ENCODE measurements at regions not wholly inside any gene's neighbourhood (a gene's known extent, or its start where the extent isn't known, plus 50 kb on each side); places are given as distances from the start of the nearest gene placed in this dataset.
"Not testable (repeated sequence)": the region's sequence is repeated elsewhere in the genome, so short reads cannot be mapped to it uniquely, and the experiment has no call there.

DNA sequence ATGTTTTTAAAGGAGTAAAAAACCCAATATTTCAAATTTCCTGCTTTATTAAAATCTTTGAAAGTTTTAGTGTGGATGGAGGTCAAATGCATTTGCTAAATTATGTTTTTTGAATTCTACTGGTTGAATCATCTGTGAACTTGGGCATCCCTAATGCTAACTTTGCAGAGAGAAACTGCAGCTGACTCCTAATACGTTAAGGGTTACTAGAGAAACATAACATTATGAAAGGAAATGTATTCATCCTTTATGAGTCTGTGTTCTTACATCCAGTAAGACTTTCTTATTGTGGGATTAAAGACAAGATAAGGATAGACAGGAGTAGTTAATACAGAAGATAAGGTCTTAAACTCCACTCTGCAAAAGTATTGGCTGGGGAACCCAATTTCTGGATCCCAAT, 140.6 kb downstream of the FAM124B start:
- DNase-seq (ENCODE audit: low spot score): no peak

GRCh38 chr2:224260372-224261020, 141.4 kb downstream of the FAM124B start:
- no peak for DNase-seq (ENCODE audit: low spot score)

- DNase-seq (ENCODE audit: low spot score): no peak
Observed at GRCh38 chr2:224259831-224260230, 142.1 kb downstream of the FAM124B start.

DNA sequence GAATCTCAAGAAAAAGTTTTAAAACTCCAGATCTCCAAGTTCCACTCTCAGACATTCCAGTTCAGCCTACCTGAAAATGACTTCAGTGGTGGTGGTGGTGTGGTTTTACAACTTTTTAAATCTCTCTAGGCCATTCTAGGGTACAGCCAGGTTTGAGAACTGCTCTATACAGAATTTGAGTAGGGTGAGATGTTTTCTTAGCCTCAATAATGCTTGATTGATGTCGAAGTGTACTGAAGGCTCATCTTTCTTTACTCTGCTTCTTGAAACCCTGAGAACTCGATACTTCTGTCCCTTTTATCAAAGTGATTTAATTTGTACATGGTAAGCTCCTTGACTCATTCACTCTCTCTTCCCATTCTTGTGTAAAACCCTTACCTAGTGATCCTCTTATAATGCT, 143.8 kb downstream of the FAM124B start:
- DNase-seq (ENCODE audit: low spot score): no peak

DNA sequence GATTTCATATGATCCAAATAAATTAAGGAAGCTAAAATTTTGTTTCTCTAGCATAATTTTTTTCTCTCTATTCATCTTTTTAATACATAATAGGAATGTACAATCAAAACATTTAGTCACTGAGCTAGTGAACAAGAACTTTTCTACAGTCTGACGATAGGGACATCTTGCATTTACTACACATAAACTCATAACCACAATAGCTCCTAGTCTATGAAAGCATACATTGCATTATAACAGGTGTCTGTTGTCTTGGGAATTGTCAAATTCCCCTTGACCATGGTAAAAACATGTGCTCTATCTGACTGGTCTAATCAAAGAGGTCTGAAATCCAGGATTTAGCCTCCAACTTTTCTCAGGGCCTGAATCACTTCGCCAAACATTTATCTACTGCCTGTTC, 144.8 kb downstream of the FAM124B start:
- no peak for DNase-seq (ENCODE audit: low spot score)

DNA sequence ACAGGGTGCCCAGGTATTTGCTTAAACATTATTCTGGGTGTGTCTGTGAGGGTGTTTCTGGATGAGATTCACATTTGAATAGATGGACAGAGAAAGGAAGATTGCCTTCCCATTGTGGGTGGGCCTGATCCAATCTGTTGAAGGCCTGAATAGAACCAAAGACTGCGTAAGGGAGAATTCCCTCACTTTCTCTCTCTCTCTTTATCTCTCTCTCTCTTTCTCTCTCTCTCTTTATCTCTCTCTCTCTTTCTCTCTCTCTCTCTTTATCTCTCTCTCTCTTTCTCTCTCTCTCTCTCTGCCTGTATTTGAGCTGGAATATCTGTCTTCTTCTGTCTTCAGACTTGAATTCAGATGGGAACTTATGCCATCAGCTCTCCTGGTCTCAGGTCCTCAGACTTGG, 148.4 kb downstream of the FAM124B start:
- no peak for DNase-seq (ENCODE audit: low spot score)

DNA sequence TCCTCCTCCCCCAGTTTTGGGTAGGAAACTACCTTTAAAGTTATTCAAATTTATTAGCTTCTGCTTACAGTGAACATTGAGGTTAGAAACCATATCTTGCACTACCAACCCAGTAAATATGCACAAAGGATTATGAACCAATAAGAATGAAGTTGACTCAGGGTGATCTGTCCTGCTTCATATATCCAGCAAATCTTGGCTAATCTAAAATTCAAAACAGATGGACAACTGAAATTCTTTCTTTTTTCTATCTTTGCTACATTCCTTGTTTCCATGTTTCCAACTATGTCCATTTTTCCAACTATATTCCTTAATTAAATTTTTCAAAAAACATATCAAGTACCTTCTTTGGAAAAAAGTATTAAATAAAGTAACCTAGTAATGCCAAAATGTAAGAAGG, 149.3 kb downstream of the FAM124B start:
- no peak for DNase-seq (ENCODE audit: low spot score)

DNA sequence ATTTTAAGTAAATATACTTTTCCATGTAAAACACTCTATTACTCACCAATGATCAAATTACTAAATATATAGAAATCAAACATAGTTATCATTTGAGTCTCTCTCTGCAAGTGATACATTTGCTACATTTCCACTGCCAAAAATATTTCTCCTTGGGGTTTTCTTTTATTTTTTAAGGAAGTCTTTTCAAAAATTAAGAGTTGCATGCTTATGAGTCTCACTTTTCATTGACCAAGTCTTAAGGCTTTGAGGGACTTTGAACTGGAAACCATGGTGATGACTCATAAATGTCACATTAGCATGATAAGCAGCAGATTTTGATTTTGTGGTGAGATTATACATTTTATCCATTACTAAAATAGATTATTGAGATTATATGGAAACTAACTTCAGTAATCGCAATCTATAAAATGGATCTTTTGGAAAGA, 152.9 kb downstream of the FAM124B start:
- DNase-seq (ENCODE audit: low spot score): peak; percentile 66

GRCh38 chr2:224242561-224242960, 159.3 kb downstream of the FAM124B start:
- DNase-seq (ENCODE audit: low spot score): no peak

GRCh38 chr2:224241812-224242211, 160.1 kb downstream of the FAM124B start:
- no peak for DNase-seq (ENCODE audit: low spot score)

- no peak for DNase-seq (ENCODE audit: low spot score)
Observed at GRCh38 chr2:224241001-224241400, 160.9 kb downstream of the FAM124B start.

GRCh38 chr2:224223851-224224555, 177.9 kb downstream of the FAM124B start:
- DNase-seq (ENCODE audit: low spot score): no peak

DNA sequence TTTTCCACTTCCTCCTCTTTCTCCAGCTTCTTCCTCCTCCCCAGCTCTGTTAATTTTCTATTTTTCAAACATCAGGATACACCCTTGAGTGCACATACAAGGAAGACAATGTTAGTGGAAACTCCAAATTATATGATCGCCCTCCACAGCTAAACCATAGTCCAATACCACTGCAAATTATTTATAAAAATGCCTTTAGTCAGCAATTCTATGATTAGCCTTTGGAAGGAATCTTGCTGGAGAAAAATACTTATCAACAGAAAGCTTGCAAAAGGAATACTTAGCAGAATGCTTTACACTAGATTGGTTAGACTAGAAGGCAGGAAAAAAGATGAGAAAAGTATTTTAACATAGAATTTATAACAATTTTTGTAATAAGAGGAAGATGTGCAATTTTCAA, 178.9 kb downstream of the FAM124B start:
- DNase-seq (ENCODE audit: low spot score): no peak

DNA sequence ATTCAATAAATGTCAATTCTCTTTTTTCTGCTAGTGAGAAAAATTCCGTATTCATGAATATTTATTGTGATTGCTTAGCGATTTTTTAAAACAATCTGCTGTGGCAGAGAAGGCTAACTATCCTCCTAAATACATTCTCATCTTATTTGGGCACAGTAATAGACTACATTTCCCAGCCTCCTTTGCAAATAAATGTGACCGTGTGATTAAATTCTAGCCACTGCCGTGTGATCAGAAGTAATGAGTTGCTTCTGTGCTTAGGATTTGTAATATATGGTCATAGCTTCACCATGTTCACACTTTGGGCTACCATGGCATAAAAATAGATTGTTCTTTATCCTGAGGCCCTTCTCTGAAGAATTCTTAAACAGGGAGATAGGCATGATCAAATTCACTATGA, 179.6 kb downstream of the FAM124B start:
- DNase-seq (ENCODE audit: low spot score): no peak

GRCh38 chr2:224221455-224221913, 180.4 kb downstream of the FAM124B start:
- DNase-seq (ENCODE audit: low spot score): peak; percentile 71

GRCh38 chr2:224220586-224221255, 181.2 kb downstream of the FAM124B start:
- peak; percentile 15 for DNase-seq (ENCODE audit: low spot score)

GRCh38 chr2:224219781-224220180, 180.7 kb upstream of the SERPINE2 start:
- DNase-seq (ENCODE audit: low spot score): no peak

GRCh38 chr2:224217962-224218347, 178.9 kb upstream of the SERPINE2 start:
- no peak for DNase-seq (ENCODE audit: low spot score)

DNA sequence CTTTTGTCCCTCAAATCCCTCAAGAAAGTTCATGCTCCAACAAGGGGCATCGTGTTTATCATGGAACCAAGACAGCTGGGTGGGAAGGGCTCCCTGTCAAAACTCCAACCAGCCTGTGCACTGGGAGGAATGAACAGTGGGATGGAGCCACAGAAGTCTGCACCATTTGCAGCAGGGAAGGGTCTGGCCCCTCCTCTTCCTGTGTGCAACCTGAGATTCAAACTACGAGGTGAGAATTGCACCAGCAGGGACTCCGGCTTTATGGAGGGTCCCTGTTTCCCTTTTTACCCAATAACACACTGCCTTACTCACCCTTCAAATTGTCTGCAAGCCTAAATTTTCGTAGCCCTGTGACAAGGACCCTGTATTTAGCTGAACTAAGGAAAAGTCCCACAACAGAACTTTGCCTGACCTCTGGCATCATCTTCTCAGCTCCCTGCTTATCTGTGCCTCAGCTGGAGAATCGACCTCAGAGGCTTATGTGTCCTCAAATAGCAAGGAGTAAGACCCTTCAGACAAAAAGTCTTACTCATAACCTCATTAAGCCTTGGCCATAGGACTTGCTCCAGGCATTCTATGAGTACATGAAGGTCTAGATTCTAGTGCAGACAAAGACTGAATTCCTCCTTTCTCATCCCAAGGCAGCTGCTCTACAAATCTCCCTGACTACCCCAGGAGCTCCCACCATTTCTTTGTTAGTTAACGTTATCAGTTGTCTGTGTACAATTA, 178.3 kb upstream of the SERPINE2 start:
- no peak for DNase-seq (ENCODE audit: low spot score)

DNA sequence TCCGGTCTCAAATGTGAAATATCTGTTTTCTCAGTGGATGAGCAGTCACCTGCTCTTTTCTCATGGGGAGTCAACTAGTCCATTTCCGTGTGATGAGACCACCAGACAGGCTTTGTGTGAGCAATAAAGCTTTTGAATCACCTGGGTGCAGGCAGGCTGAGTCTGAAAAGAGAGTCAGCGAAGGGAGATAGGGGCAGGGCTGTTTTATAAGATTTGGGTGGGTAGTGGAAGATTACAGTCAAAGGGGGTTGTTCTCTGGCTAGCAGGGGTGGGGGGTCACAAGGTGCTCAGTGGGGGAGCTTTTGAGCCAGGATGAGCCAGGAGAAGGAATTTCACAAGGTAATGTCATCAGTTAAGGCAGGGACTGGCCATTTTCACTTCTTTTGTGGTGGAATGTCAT, 176.5 kb upstream of the SERPINE2 start:
- DNase-seq (ENCODE audit: low spot score): not testable (repeated sequence)

DNA sequence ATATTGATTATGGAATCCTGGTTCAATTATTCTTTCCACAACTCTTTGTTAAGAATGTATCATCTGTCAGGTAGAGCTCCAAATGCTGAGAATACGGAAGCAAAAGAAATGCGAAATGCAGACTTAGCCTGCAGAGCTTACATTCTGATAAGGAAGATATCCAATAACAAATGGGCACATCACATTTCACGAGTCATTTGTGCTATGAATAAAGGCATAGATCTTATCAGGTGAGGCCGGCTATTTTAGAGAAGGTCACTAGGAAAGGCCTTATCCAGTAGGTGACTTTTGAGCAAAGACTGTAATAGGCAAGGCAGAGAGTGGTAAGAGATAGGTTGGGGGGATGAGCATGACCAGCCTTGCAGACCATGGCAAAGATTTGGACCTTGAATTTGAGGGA, 174.3 kb upstream of the SERPINE2 start:
- no peak for DNase-seq (ENCODE audit: low spot score)

DNA sequence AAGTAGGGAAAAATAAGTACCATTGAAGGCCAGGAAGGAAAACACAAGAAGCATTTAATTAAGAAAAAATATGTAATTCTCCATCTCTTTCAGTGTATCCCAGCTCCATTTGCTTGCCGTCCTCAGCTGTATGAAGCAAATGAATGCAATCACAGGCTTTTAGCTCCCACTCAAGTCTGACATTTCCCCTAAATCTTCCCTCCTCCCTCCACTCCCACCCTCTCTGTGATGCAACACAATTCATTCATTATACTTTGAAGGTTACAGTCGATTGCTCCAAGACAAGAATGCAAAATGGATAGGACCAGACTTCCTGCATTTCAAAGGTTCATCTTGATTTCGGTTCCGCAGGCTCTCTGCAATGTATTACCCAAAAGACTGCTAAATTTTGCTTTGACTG, 172.7 kb upstream of the SERPINE2 start:
- DNase-seq (ENCODE audit: low spot score): no peak

- no peak for DNase-seq (ENCODE audit: low spot score)
Observed at GRCh38 chr2:224211181-224211480, 172.0 kb upstream of the SERPINE2 start.

All from LoVo (cell line).